GM10266 (cell line): ENCODE measurements at regions not wholly inside any gene's neighbourhood (a gene's known extent, or its start where the extent isn't known, plus 50 kb on each side); places are given as distances from the start of the nearest gene placed in this dataset.
"Not testable (repeated sequence)": the region's sequence is repeated elsewhere in the genome, so short reads cannot be mapped to it uniquely, and the experiment has no call there.

Experiments
- DNase-seq: peaks from one replicate; pipeline ENCODE4 v3.0.0; 2012; ENCODE audit errors: extremely low spot score
- TF ChIP-seq, protein P1 (sequence below): IDR thresholded peaks from 2 replicates; pipeline ENCODE4 v1.5.1; 2012; ENCODE audit warnings: mild to moderate bottlenecking, low read depth; ENCODE audit not compliant: control insufficient read depth, insufficient read depth; ENCODE audit errors: missing control alignments

DNA sequence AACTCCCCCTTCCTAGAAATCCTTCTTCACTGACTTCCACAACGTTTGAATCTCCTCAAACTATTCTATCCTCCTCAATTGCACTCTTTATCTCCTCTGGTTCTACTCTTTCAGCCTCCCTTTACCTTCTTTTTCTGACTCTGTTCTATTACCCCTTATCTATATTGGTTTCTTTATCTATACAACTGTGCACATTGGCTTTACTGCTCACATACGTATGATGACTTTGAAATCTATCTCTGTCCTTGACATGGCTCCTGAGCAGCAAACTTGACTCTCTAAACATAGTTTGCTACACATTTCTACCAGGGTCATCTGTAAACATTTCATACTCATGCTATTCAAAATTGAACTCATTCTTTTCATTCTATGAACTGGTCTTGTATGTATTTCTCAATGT lies 601.0 kb upstream of the LINC00305 start:
- TF ChIP-seq, protein P1, sequence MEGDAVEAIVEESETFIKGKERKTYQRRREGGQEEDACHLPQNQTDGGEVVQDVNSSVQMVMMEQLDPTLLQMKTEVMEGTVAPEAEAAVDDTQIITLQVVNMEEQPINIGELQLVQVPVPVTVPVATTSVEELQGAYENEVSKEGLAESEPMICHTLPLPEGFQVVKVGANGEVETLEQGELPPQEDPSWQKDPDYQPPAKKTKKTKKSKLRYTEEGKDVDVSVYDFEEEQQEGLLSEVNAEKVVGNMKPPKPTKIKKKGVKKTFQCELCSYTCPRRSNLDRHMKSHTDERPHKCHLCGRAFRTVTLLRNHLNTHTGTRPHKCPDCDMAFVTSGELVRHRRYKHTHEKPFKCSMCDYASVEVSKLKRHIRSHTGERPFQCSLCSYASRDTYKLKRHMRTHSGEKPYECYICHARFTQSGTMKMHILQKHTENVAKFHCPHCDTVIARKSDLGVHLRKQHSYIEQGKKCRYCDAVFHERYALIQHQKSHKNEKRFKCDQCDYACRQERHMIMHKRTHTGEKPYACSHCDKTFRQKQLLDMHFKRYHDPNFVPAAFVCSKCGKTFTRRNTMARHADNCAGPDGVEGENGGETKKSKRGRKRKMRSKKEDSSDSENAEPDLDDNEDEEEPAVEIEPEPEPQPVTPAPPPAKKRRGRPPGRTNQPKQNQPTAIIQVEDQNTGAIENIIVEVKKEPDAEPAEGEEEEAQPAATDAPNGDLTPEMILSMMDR: no peak
- DNase-seq: no peak

DNA sequence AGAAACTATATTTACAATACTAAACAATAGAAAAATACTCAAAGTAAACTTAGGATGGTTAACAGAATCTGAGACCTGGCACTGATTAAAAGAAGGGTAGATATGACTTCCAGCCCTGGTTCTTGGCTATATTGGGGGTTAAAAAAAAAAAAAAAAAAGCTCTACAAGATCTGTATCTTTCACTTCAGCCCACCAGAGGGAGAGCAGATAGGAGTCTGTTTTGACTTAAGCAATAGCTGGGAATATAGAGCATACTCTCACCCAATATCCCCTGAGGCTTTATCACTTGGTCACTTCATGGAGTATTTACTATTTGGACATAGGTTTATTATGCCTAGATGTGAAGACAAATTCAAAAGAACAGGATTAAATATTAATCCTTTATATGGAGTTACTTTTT lies 598.9 kb upstream of the LINC00305 start:
- no peak for DNase-seq
- TF ChIP-seq, protein P1: no peak

DNA sequence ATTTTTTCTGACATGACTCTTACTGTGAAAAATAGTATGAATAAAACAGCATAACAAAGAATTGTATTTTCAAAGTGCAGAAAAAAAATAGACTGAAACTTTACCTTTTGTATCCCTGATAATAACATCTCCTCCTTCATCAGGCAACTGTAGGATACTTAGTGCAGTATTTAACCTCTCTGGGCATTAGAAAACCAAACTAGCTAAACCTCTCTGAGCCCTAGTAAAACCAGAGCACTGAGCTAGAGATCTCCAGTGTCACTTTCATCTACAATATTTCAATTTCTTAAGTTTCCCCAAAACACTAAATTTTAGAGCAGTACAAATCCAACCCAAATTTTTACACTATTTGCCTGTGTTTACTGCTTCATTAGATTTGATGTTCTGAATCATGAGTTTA lies 594.0 kb upstream of the LINC00305 start:
- DNase-seq: no peak

DNA sequence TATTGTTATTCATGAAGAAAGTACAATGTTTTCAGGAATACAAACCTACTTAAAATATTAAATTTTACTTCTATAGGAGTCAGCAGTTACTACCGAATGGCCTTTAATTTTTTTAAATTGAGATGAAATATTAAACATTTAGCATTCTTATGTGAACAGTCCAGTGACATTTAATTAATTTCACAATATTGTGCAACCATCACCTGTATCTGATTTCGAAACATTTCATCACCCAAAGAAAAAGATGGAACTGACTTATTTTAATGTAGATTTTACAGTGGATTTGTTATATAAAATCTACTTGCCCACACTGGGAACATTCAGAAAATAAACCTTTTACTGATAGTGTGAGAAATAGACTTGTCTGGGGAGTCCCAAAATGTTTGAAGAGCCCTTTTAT lies 585.2 kb upstream of the LINC00305 start:
- TF ChIP-seq, protein P1: no peak
- no peak for DNase-seq

More for the DNA sequence above, 594.0 kb upstream of the LINC00305 start:
- TF ChIP-seq, protein P1: no peak

DNA sequence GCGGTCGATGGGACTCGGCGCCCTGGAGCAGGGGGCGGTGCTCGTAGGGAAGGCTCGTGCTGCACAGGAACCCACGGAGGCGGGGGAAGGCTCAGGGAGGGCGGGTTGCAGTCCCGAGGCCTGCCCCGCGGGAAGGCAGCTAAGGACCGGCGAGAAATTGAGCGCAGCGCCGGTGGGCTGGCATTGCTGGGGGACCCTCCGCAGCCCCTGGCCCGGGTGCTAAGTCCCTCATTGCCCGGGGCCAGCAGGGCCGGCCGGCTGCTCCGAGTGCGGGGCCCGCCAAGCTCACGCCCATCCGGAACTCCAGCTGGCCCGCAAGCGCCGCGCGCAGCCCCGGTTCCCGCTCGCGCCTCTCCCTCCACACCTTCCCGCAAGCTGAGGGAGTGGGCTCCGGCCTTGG lies 576.8 kb upstream of the LINC00305 start:
- not testable (repeated sequence) for DNase-seq

DNA sequence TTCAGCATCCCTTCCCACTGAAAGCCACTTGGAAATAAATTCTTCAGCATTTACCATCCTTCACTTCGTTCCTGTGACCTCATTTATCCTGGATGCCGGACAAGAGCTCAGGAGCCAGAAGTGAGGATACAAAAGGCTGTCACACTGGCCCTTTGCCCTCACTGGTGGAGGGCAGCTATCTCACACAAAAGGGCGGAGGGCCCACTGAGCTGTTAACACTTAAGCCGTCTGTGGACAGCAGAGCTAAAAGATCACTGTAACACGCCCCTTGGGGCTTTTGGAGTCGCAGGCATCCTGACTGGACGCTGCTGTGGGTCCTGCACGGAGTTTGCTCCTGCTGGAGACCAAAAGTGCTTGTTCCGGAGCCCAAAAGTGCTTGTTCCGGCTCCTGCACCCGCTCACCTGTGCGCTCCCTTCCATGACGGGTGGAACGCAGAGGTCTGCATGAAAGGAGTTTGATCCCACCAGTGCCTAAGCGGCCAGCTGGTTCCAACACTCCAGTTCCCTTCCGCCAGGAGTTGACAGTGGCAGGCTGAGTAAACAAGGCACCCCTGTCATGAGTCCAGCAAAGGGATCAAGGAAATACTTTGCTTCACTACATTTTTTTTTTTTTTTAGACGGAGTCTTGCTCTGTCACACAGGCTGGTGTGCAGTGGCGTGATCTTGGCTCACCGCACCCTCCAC lies 572.0 kb upstream of the LINC00305 start:
- TF ChIP-seq, protein P1: no peak
- DNase-seq: no peak

DNA sequence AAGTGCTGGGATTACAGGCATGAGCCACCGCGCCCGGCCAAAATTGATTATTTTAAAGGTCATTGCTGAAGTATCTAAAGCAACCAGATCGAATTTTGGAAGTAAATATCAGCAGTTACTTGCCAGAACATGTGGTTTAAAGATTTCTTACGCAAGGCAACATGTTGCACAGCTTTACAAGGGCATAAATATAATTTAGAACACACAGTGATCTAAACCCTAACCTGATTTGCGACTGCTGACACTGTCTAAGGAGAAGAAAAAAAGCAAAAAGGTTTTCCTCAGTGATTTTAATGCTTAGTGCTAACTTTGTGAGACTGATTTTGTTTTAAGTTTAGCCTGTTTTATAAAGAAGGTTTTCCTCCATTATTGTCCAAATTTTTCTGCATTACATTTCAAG lies 569.9 kb upstream of the LINC00305 start:
- TF ChIP-seq, protein P1: no peak
- no peak for DNase-seq

DNA sequence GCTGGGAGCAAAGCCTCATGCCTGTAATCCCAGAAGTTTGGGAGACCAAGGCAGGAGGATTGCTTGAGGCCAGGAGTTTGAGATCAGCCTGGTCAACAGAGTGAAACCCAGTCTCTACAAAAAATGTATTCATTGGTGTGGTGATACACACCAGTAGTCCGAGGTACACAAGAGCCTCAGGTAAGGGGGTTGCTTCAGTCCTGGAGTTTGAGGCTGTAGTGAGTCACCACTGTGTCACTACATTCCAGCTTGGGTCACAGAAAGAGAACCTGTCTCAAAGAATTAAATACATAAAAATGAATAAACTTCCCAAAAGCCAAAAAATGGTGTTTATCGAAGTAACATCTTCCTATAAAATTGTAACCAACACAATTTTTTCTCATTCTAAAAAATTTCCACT lies 568.1 kb upstream of the LINC00305 start:
- TF ChIP-seq, protein P1: no peak
- DNase-seq: no peak
